Pancreas (tissue), 10 donors: ENCODE measurements at regions not wholly inside any gene's neighbourhood (a gene's known extent, or its start where the extent isn't known, plus 50 kb on each side); places are given as distances from the start of the nearest gene placed in this dataset.
A peak's percentile ranks its signal among the peaks of the same experiment; 100 is the strongest.

ENCODE experiments used
- ATAC-seq, 4 donors: fragments of 200-7000 bp; cut with Tn5 transposase; one replicate each; pipeline versions ENCODE4 v1.8.0 to v1.9.1; 2020; ENCODE audit warnings: mild to moderate bottlenecking in 4 of 4, moderate library complexity in 4 of 4
- DNase-seq, 6 donors: peaks; one replicate each; pipeline ENCODE4 v3.0.0-alpha.2; 2020
- FAIRE-seq: peaks from 2 replicates; lab custom pipeline; 2012; peaks lifted over from hg19 to GRCh38; lab: Jason Lieb, UNC
- H3K27ac ChIP-seq, 4 donors: fragments of 200-600 bp; sonication (generic); 1 replicate in 3 of 4; 2 replicates in 1 of 4; pipeline versions ENCODE4 v1.5.0 to v1.8.0; 2020
- H3K27me3 ChIP-seq, 4 donors: fragments of 200-600 bp; one replicate each; pipeline ENCODE4 v1.8.0; 2021
- H3K36me3 ChIP-seq, 3 donors: fragments of 200-600 bp; sonication (generic) in 1 of 3; one replicate each; pipeline versions ENCODE4 v1.5.0 to v1.8.0; 2020 to 2021
- H3K4me1 ChIP-seq, 3 donors: fragments of 200-600 bp; one replicate each; pipeline ENCODE4 v1.8.0; 2021
- H3K4me3 ChIP-seq, 4 donors: fragments of 200-600 bp; sonication (generic) in 2 of 4; one replicate each; pipeline versions ENCODE4 v1.5.0 to v1.8.0; 2020 to 2021
- H3K9me3 ChIP-seq, 4 donors: fragments of 200-600 bp; one replicate each; pipeline ENCODE4 v1.8.0; 2021
- WGBS, 2 donors: extraction: QIAGEN DNeasy Blood & Tissue Kit; methylation state at CpG; one replicate each; pipeline ENCODE4 v1.1.7; 2013; 5-methylcytosine and 5-hydroxymethylcytosine counted together
- intact Hi-C, 3 donors: fragments of 100-400 bp; cut with DNase I; formaldehyde crosslinking; loops; one replicate each; pipeline versions ENCODE4 v1.11.1 to v1.14.2; 2022
- TF ChIP-seq, protein P1 (sequence below), 4 donors: fragments of 200-600 bp; sonication (generic) in 3 of 4; IDR thresholded peaks; one replicate each; pipeline versions ENCODE4 v1.5.0 to v1.8.0; 2021; ENCODE audit warnings: antibody characterized with exemption in 4 of 4
- donor health status: healthy with polysubstance abuse.
- donor health status: DM: no; HTN: no; CAD: no; lungs with moderate emphysema.
- donor health status: DM: no; HTN: no; CAD: no.
- donor health status: control.
- donor health status: control.
- donor health status: Bipolar disorder and iron deficiency.
- donor health status: DM: yes; HTN: yes; CAD: no.
- donor health status: DM: no; HTN: no; CAD: no.
- donor health status: DM: no; HTN: no; CAD: no.
- donor health status: DM: yes; HTN: yes; CAD: no.

DNA sequence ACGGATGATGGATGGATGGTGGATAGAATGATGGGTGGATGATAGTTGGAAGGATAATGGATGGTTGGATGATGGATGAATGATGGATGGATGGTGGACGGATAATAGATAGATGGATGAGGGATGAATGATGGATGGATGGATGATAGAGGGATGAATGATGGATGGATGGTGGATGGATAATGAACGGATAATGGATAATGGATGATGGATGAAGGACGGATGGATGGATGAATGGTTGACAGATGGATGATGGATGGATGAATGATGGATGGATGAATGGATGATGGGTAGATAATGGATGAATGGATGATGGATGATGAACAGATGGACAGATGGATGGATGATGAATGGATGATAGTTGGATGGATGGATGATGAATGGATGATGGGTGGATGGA lies 255.1 kb downstream of the NPHP4 start:
- TF ChIP-seq, protein P1, sequence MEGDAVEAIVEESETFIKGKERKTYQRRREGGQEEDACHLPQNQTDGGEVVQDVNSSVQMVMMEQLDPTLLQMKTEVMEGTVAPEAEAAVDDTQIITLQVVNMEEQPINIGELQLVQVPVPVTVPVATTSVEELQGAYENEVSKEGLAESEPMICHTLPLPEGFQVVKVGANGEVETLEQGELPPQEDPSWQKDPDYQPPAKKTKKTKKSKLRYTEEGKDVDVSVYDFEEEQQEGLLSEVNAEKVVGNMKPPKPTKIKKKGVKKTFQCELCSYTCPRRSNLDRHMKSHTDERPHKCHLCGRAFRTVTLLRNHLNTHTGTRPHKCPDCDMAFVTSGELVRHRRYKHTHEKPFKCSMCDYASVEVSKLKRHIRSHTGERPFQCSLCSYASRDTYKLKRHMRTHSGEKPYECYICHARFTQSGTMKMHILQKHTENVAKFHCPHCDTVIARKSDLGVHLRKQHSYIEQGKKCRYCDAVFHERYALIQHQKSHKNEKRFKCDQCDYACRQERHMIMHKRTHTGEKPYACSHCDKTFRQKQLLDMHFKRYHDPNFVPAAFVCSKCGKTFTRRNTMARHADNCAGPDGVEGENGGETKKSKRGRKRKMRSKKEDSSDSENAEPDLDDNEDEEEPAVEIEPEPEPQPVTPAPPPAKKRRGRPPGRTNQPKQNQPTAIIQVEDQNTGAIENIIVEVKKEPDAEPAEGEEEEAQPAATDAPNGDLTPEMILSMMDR (IDR thresholded peaks at IDR 0.05): no peak
- Histone ChIP-seq H3K4me1 (no peaks in the 10 kb centered on the region), H3K27me3 (peaks cover 0 to 4% (median 0%) of the 10 kb centered on the region in 4 donors), H3K36me3 (no peaks in the 10 kb centered on the region), H3K4me3 (no peak overlapping the region), H3K9me3 (no peaks in the 10 kb centered on the region), H3K27ac (no peak overlapping the region)
- FAIRE-seq (no peak), ATAC-seq (no peak), DNase-seq (no peak)
- 44 to 46% methylated on average over 4 of the region's 4 CpGs for WGBS, 2 donors
- intact Hi-C loops: no loop called here

DNA sequence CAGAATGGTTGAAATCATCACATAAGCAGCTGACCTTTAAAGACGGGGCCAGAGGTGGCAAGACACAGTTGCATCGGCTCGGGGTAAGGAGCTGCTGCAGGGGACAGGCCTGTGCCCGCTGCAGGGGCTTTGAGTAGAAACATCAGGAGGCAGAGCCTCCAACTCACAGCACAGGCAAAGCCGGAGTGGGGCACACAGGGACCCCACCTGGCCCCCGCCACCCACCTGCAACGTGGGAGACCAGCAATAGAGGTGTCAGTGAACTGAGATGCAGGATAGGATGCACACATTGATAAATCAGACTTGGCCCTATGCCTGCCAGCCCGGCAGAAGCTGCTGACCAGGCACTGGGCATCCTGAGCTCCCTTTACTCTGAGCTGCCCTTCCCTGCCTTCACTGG lies 257.2 kb downstream of the NPHP4 start:
- whole genome bisulfite sequencing, 2 donors: 45 to 64% methylated on average over 8 of the region's 8 CpGs
- peak in 2 of 6 donors; percentile 31 to 41 for DNase-seq
- intact Hi-C loops: no loop called here

DNA sequence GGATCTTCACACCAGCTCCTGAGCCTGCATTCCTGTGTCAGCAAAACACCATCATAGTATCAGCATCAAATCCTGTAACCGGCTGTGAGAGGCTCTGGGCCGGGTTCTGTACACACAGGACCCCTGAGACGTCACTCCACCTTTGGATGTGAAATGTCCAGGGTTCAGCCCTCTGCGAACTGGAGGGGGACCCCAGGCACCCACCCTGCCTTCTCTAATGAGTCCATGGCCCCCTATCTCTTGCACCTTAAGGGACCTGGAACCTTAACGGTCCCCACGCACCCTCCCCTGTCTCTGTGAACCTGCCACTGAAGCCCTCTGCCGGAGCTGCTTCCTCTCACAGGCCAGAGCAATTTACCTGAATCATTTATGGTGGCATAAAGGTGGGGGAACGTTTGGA lies 257.8 kb downstream of the NPHP4 start:
- H3K4me3 ChIP-seq: no peak overlapping the region
- peak in 2 of 6 donors; percentile 13 to 14 for DNase-seq
- 32 to 48% methylated on average over 8 of the region's 8 CpGs for WGBS, 2 donors
- H3K27me3 ChIP-seq: peaks cover 0 to 4% (median 0%) of the 10 kb centered on the region in 4 donors
- TF ChIP-seq, protein P1 (IDR thresholded peaks at IDR 0.05): no peak
- H3K27ac ChIP-seq: no peak overlapping the region
- no peaks in the 10 kb centered on the region for H3K4me1 ChIP-seq
- no peaks in the 10 kb centered on the region for H3K36me3 ChIP-seq
- no peak for FAIRE-seq
- no peaks in the 10 kb centered on the region for H3K9me3 ChIP-seq
- no peak for ATAC-seq
- intact Hi-C loops: no loop called here

More for the DNA sequence above, 257.2 kb downstream of the NPHP4 start:
- FAIRE-seq (no peak), ATAC-seq (no peak)
- H3K27me3 ChIP-seq: peaks cover 0 to 4% (median 0%) of the 10 kb centered on the region in 4 donors
- H3K4me3 ChIP-seq: no peak overlapping the region
- no peaks in the 10 kb centered on the region for H3K36me3 ChIP-seq
- no peaks in the 10 kb centered on the region for H3K4me1 ChIP-seq
- TF ChIP-seq, protein P1 (IDR thresholded peaks at IDR 0.05): no peak
- H3K27ac ChIP-seq: no peak overlapping the region
- no peaks in the 10 kb centered on the region for H3K9me3 ChIP-seq

DNA sequence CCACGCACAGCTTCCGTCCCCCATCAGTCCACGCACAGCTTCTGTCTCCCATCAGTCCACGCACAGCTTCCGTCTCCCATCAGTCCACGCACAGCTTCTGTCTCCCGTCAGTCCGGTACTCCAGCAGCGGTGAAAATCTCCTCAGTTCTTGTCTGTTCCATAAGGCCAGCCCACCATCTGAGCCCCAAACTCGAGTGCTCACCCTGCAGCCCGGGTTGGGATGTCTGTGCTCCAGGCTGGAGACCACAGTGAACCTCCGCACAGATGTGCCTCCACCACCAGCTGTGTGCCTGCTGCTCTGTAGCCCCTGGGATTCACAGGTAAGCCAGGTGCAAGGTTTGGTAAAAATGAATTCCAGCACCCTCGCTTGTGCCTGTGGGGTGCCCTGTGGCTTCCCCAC lies 258.6 kb downstream of the NPHP4 start:
- intact Hi-C loops: no loop called here
- peak in 2 of 6 donors; percentile 17 to 26 for DNase-seq
- H3K36me3 ChIP-seq: no peaks in the 10 kb centered on the region
- 65 to 71% methylated on average over 11 to 13 of the region's 13 CpGs for WGBS, 2 donors
- peaks cover 0 to 4% (median 0%) of the 10 kb centered on the region in 4 donors for H3K27me3 ChIP-seq
- TF ChIP-seq, protein P1 (IDR thresholded peaks at IDR 0.05): no peak
- no peaks in the 10 kb centered on the region for H3K4me1 ChIP-seq
- FAIRE-seq: no peak
- no peak overlapping the region for H3K4me3 ChIP-seq
- no peaks in the 10 kb centered on the region for H3K9me3 ChIP-seq
- no peak overlapping the region for H3K27ac ChIP-seq
- no peak for ATAC-seq

DNA sequence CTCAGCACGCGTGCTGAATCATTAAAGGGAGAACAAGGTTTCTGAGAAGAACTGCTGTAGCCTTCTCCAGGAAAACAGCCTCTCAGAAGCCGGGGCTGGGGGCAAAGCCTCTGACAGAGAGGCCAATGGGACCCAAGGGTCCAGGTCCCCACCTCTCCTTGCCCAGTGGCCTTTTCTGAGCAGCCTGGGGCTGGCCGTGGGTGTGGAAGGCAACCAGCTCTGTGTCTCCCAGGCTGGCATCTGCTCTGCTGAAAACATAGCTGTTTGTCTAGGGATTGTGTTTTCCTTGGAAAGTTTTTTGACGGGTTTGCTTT lies 261.2 kb downstream of the NPHP4 start:
- FAIRE-seq: no peak
- Histone ChIP-seq H3K27me3 (peaks cover 0 to 4% (median 0%) of the 10 kb centered on the region in 4 donors), H3K36me3 (no peaks in the 10 kb centered on the region), H3K4me3 (no peak overlapping the region), H3K4me1 (no peaks in the 10 kb centered on the region), H3K9me3 (no peaks in the 10 kb centered on the region), H3K27ac (no peak overlapping the region)
- DNase-seq: peak in 2 of 6 donors; percentile 14 to 26
- intact Hi-C loops: no loop called here
- 68 to 78% methylated on average over 5 of the region's 5 CpGs for WGBS, 2 donors
- ATAC-seq: no peak
- TF ChIP-seq, protein P1 (IDR thresholded peaks at IDR 0.05): no peak
